Activated CD4-positive, alpha-beta T cell treated with anti-CD3 and anti-CD28 coated beads, Interleukin-2, Interleukin-6, amounts not matched to agents 100 ng/mL and 50 ng/mL, durations not matched to agents 16 hours and 8 hours (primary cell): ENCODE measurements at regions not wholly inside any gene's neighbourhood (a gene's known extent, or its start where the extent isn't known, plus 50 kb on each side); places are given as distances from the start of the nearest gene placed in this dataset.

Source experiments
- DNase-seq: peaks from one replicate; pipeline ENCODE4 v3.0.0-alpha.2; 2020

- peak; percentile 67 for DNase-seq
Observed at GRCh38 chr2:217650716-217651360, 352.0 kb downstream of the TNS1 start.

- no peak for DNase-seq
Observed at GRCh38 chr2:217650229-217650628, 352.6 kb downstream of the TNS1 start.

GRCh38 chr2:217647925-217648324, 354.9 kb downstream of the TNS1 start:
- no peak for DNase-seq

GRCh38 chr2:217647226-217647625, 355.6 kb downstream of the TNS1 start:
- no peak for DNase-seq

GRCh38 chr2:217645896-217646295, 356.9 kb downstream of the TNS1 start:
- no peak for DNase-seq

GRCh38 chr2:217643789-217644301, 358.9 kb downstream of the TNS1 start:
- DNase-seq = no peak

- DNase-seq = no peak
Observed at GRCh38 chr2:217642944-217643343, 359.9 kb downstream of the TNS1 start.

GRCh38 chr2:217641960-217642359, 360.8 kb downstream of the TNS1 start:
- DNase-seq = no peak

- DNase-seq = no peak
Observed at GRCh38 chr2:217639481-217639880, 363.3 kb downstream of the TNS1 start.

GRCh38 chr2:217638533-217638932, 364.3 kb downstream of the TNS1 start:
- DNase-seq = no peak

- DNase-seq = no peak
Observed at GRCh38 chr2:217638031-217638430, 364.8 kb downstream of the TNS1 start.

- DNase-seq = no peak
Observed at GRCh38 chr2:217636991-217637561, 365.7 kb downstream of the TNS1 start.

GRCh38 chr2:217636578-217636977, 366.2 kb downstream of the TNS1 start:
- no peak for DNase-seq

GRCh38 chr2:217634871-217635270, 367.9 kb downstream of the TNS1 start:
- DNase-seq = no peak

- no peak for DNase-seq
Observed at GRCh38 chr2:217632043-217632442, 370.8 kb downstream of the TNS1 start.

GRCh38 chr2:217631115-217631514, 371.7 kb downstream of the TNS1 start:
- DNase-seq = no peak

- DNase-seq = no peak
Observed at GRCh38 chr2:217629347-217629746, 373.4 kb downstream of the TNS1 start.

GRCh38 chr2:217628061-217628460, 374.7 kb downstream of the TNS1 start:
- no peak for DNase-seq

GRCh38 chr2:217626926-217627325, 375.9 kb downstream of the TNS1 start:
- DNase-seq = no peak

GRCh38 chr2:217625557-217626169, 377.1 kb downstream of the TNS1 start:
- no peak for DNase-seq

GRCh38 chr2:217623281-217623912, 379.4 kb downstream of the TNS1 start:
- DNase-seq = no peak

GRCh38 chr2:217622205-217623060, 380.4 kb downstream of the TNS1 start:
- no peak for DNase-seq

GRCh38 chr2:217621391-217621801, 381.4 kb downstream of the TNS1 start:
- DNase-seq = no peak
